ENCODE measurements at regions not wholly inside any gene's neighbourhood (a gene's known extent, or its start where the extent isn't known, plus 50 kb on each side); places are given as distances from the start of the nearest gene placed in this dataset.

GRCh38 chrX:25507801-25508200, 492.0 kb upstream of the ARX start:
- in situ Hi-C loops (cut with MboI) = no loop called here
- DNase-seq (ENCODE audit: extremely low read depth in 1 of 4, low spot score in 3 of 4) = no peak
- Histone ChIP-seq H3K9me3 (replicated peaks; ENCODE audit: control insufficient read depth, insufficient read depth, low read depth, low read length) (no peaks in the 10 kb centered on the region), H4K20me1 (replicated peaks; ENCODE audit: control insufficient read depth, insufficient read depth, low read length) (no peaks in the 10 kb centered on the region), H3K79me2 (ENCODE audit: control insufficient read depth, insufficient read depth, low read length) (no peaks in the 10 kb centered on the region), H3K4me1 (replicated peaks in 1 of 2; ENCODE audit: control insufficient read depth in 2 of 2, insufficient read depth in 2 of 2, low read length in 2 of 2) (no peaks in the 10 kb centered on the region), H3K27ac (ENCODE audit: extremely low read depth, low read depth, low read length) (no peak overlapping the region), H2AFZ (ENCODE audit: low read depth, low read length) (no peak overlapping the region), H3K9ac (ENCODE audit: insufficient read depth in 1 of 2, low read depth in 2 of 2, low read length in 2 of 2) (no peak overlapping the region), H3K4me3 (no peak overlapping the region), H3K4me2 (ENCODE audit: insufficient read depth, low read length) (no peak overlapping the region), H3K27me3 (ENCODE audit: control insufficient read depth in 2 of 2, insufficient read depth in 2 of 2, low read length in 2 of 2) (no peaks in the 10 kb centered on the region), H3K9me1 (ENCODE audit: control insufficient read depth, insufficient read depth, low read length) (no peaks in the 10 kb centered on the region), H3K36me3 (ENCODE audit: control insufficient read depth, insufficient read depth, low read length) (no peaks in the 10 kb centered on the region)
- ChIA-PET POLR2A (no interaction called here), CTCF (ENCODE audit: low intra/inter-chr PET ratio) (no interaction called here)
- TF ChIP-seq ZNF124 (CRISPR knock-in tag; IDR thresholded peaks at IDR 0.05) = no peak
- no peak for TF ChIP-seq TCF15 (CRISPR knock-in tag; IDR thresholded peaks at IDR 0.05)
- no peak for TF ChIP-seq HNRNPL (IDR thresholded peaks at IDR 0.05; ENCODE audit: low read depth, low read length)
- TF ChIP-seq NCOA1 (IDR thresholded peaks at IDR 0.05; ENCODE audit: low read depth) = no peak
- TF ChIP-seq FOXM1 (IDR thresholded peaks at IDR 0.05; ENCODE audit: low read depth) = no peak
- no peak for TF ChIP-seq FOXM1 (CRISPR knock-in tag; IDR thresholded peaks at IDR 0.05; ENCODE audit: low read depth)
- no peak for TF ChIP-seq CC2D1A (IDR thresholded peaks at IDR 0.05)
- no peak for TF ChIP-seq TAF1 (IDR thresholded peaks at IDR 0.05; ENCODE audit: control insufficient read depth, extremely low read depth, insufficient read depth, low read length, severe bottlenecking)
- TF ChIP-seq NFRKB (IDR thresholded peaks at IDR 0.05; ENCODE audit: low read depth) = no peak
- TF ChIP-seq HNRNPUL1 (IDR thresholded peaks at IDR 0.05; ENCODE audit: low read length) = no peak
- FAIRE-seq = no peak
- WGBS (ENCODE audit: insufficient coverage, low coverage, missing lambda C conversion rate) = 0% methylated on average over 2 of the region's 2 CpGs
- no TSS peak for BruUV-seq (replicated peaks)
- intact Hi-C loops (cut with micrococcal nuclease) = no loop called here
- no peak for ATAC-seq

Measured in K562 (cell line).